Keratinocyte (primary cell): ENCODE measurements at regions not wholly inside any gene's neighbourhood (a gene's known extent, or its start where the extent isn't known, plus 50 kb on each side); places are given as distances from the start of the nearest gene placed in this dataset.
A peak's percentile ranks its signal among the peaks of the same experiment; 100 is the strongest.

Source experiments
- DNase-seq: peaks from one replicate; pipeline ENCODE4 v3.0.0-alpha.2; 2011; ENCODE audit warnings: low read depth, missing footprints, low spot score
- FAIRE-seq: peaks from 2 replicates; lab custom pipeline; 2011; peaks lifted over from hg19 to GRCh38; lab: Jason Lieb, UNC
- H2AFZ ChIP-seq: 2 replicates; pipeline ENCODE4 v1.6.0; 2012; ENCODE audit warnings: low read length, control low read depth, inconsistent platforms; ENCODE audit not compliant: control insufficient read depth
- H3K27ac ChIP-seq: 2 replicates; pipeline ENCODE4 v1.5.1; 2011; ENCODE audit warnings: low read length; ENCODE audit not compliant: control insufficient read depth, insufficient read depth
- H3K27me3 ChIP-seq: 3 replicates; pipeline ENCODE4 v1.6.0; 2011; ENCODE audit warnings: low read length; ENCODE audit not compliant: control insufficient read depth, insufficient read depth; ENCODE audit errors: extremely low read depth
- H3K36me3 ChIP-seq, 2 experiments: 2 replicates in 1 of 2; 3 replicates in 1 of 2; pipeline ENCODE4 v1.5.1; 2011; ENCODE audit warnings: low read length in 2 of 2, mild to moderate bottlenecking in 1 of 2; ENCODE audit not compliant: control insufficient read depth in 2 of 2, insufficient read depth in 2 of 2; ENCODE audit errors: extremely low read depth in 1 of 2
- H3K4me1 ChIP-seq: 3 replicates; pipeline ENCODE4 v1.5.1; 2011; ENCODE audit warnings: low read length; ENCODE audit not compliant: control insufficient read depth, insufficient read depth; ENCODE audit errors: extremely low read depth
- H3K4me2 ChIP-seq: 3 replicates; pipeline ENCODE4 v1.6.0; 2011; ENCODE audit warnings: low read depth, low read length; ENCODE audit not compliant: control insufficient read depth, insufficient read depth; ENCODE audit errors: extremely low read depth
- H3K4me3 ChIP-seq, 3 experiments: fragments of 200-600 bp in 1 of 3; sonication (generic) in 1 of 3; 2 replicates in 2 of 3; 3 replicates in 1 of 3; pipeline ENCODE4 v1.5.1; 2011 to 2016; ENCODE audit warnings: low read length in 3 of 3, mild to moderate bottlenecking in 3 of 3, control low read depth in 2 of 3, inconsistent platforms in 1 of 3, low read depth in 1 of 3, mixed read lengths in 1 of 3, mixed run types in 1 of 3, moderate library complexity in 1 of 3; ENCODE audit not compliant: control insufficient read depth in 2 of 3, insufficient read depth in 2 of 3; ENCODE audit errors: extremely low read depth in 1 of 3
- H3K79me2 ChIP-seq: 2 replicates; pipeline ENCODE4 v1.6.0; 2012; ENCODE audit warnings: low read length; ENCODE audit not compliant: control insufficient read depth, insufficient read depth
- H3K9ac ChIP-seq: 3 replicates; pipeline ENCODE4 v1.6.0; 2011; ENCODE audit warnings: low read length; ENCODE audit not compliant: control insufficient read depth, insufficient read depth; ENCODE audit errors: extremely low read depth
- H3K9me1 ChIP-seq: 3 replicates; pipeline ENCODE4 v1.6.0; 2011; ENCODE audit warnings: low read length; ENCODE audit not compliant: control insufficient read depth, insufficient read depth; ENCODE audit errors: extremely low read depth
- H3K9me3 ChIP-seq: 2 replicates; pipeline ENCODE4 v1.5.1; 2012; ENCODE audit warnings: low read depth, low read length; ENCODE audit not compliant: control insufficient read depth
- H4K20me1 ChIP-seq: 3 replicates; pipeline ENCODE4 v1.6.0; 2011; ENCODE audit warnings: low read length; ENCODE audit not compliant: control insufficient read depth, insufficient read depth; ENCODE audit errors: extremely low read depth
- EZH2 ChIP-seq: IDR thresholded peaks from one replicate; pipeline ENCODE4 v1.6.1; 2012; ENCODE audit warnings: inconsistent platforms, mild to moderate bottlenecking, low read length, moderate library complexity
- dilution Hi-C: fragments of 300-500 bp; cut with MboI; formaldehyde crosslinking; loops from one replicate; pipeline ENCODE4 v1.7.0; 2020; ENCODE audit warnings: low sequenced_read_pairs; ENCODE audit not compliant: extremely low pct_ligation_motif_present
- TF ChIP-seq, protein P1 (sequence below), 3 experiments: IDR thresholded peaks in 1 of 3; conservative IDR thresholded peaks in 1 of 3; optimal IDR thresholded peaks in 1 of 3; 2 replicates in 2 of 3; 3 replicates in 1 of 3; pipeline versions ENCODE3 to v1.5.1; 2011; ENCODE audit warnings: low read length in 3 of 3, mild to moderate bottlenecking in 3 of 3, moderate library complexity in 2 of 3, control low read depth in 1 of 3, inconsistent platforms in 1 of 3; ENCODE audit not compliant: insufficient read depth in 2 of 3; ENCODE audit errors: extremely low read depth in 1 of 3

DNA sequence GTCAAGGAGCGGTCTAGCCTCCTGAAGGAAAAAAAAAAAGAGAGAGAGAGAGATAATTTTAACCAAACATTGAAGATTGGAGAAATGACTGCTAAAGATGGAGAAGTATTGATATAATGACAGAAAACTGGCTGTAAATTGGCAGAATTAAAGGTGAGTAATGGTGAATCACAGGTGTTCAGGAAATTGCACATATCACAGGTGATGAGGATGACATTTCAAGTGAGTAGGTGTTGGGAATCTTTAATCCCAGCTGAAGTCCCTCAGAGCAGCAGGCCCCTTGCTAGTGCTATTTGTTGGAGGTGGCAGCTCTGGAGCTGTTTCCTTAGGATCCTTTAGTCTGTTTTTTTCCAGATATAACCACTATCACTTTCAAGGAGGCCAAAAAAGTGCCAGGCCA is 678.4 kb upstream of the VRK2 start:
- Histone ChIP-seq H3K4me2 (no peak overlapping the region), H3K4me1 (peaks cover 8% of the 10 kb centered on the region), H3K9ac (no peak overlapping the region), H3K27ac (no peak overlapping the region), H2AFZ (no peak overlapping the region), H3K36me3 (no peaks in the 10 kb centered on the region), H3K9me1 (no peaks in the 10 kb centered on the region), H3K79me2 (no peaks in the 10 kb centered on the region), H3K9me3 (no peaks in the 10 kb centered on the region), H3K4me3 (no peak overlapping the region), H4K20me1 (no peaks in the 10 kb centered on the region), H3K27me3 (no peaks in the 10 kb centered on the region)
- dilution Hi-C loops = no loop called here
- peak; percentile 61 for FAIRE-seq
- TF ChIP-seq, protein P1, sequence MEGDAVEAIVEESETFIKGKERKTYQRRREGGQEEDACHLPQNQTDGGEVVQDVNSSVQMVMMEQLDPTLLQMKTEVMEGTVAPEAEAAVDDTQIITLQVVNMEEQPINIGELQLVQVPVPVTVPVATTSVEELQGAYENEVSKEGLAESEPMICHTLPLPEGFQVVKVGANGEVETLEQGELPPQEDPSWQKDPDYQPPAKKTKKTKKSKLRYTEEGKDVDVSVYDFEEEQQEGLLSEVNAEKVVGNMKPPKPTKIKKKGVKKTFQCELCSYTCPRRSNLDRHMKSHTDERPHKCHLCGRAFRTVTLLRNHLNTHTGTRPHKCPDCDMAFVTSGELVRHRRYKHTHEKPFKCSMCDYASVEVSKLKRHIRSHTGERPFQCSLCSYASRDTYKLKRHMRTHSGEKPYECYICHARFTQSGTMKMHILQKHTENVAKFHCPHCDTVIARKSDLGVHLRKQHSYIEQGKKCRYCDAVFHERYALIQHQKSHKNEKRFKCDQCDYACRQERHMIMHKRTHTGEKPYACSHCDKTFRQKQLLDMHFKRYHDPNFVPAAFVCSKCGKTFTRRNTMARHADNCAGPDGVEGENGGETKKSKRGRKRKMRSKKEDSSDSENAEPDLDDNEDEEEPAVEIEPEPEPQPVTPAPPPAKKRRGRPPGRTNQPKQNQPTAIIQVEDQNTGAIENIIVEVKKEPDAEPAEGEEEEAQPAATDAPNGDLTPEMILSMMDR (optimal IDR thresholded peaks at IDR 0.05 in 1 of 3, IDR thresholded peaks at IDR 0.05 in 1 of 3, conservative IDR thresholded peaks at IDR 0.05 in 1 of 3; ENCODE audit: extremely low read depth in 1 of 3, insufficient read depth in 2 of 3, low read length in 3 of 3) = no peak
- no peak for TF ChIP-seq EZH2
- DNase-seq = no peak

DNA sequence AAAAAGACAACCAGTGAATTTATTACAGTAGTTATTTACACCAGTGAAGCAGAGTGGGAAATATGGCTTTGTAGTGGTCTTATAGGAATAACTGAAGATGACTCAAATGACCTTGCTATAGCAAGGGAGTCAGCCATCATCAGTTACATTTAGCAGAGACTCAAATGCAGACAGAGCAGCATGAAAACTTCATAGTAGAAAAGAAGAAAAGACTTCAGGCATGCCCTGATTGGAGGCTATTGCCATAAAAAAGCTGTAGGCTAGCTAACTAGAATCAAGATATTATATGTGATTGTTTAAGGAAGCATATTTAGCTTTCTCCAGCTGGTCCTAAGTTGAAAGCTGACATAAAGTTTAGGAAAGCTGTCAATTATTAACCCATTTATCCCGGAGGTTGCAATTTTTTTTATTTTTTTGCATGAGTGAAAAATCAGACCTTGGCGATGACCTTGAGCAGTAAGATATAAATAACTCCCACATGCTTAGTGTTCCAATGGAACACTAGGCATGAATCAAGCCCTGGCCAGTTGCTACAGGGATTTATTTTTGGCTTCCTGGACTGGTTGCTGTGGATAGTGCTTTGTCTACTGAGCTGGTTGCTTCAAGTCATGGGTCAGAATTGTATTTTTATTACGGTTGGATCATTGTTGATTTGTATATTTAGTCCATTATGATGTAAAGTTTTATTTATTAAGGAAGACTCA is 675.6 kb upstream of the VRK2 start:
- DNase-seq (no peak), FAIRE-seq (no peak)
- dilution Hi-C loops = no loop called here
- Histone ChIP-seq H3K9me3 (no peaks in the 10 kb centered on the region), H3K4me2 (no peak overlapping the region), H3K27ac (no peak overlapping the region), H3K79me2 (no peaks in the 10 kb centered on the region), H2AFZ (no peak overlapping the region), H3K36me3 (no peaks in the 10 kb centered on the region), H3K4me1 (peaks cover 16% of the 10 kb centered on the region), H3K4me3 (no peak overlapping the region), H3K27me3 (no peaks in the 10 kb centered on the region), H3K9ac (no peak overlapping the region), H3K9me1 (no peaks in the 10 kb centered on the region), H4K20me1 (no peaks in the 10 kb centered on the region)
- TF ChIP-seq EZH2 = no peak
